CD4-positive, alpha-beta T cell treated with Interleukin-12 subunit alpha and Interleukin-12 subunit beta, for 1 hour (primary cell): ENCODE measurements at regions not wholly inside any gene's neighbourhood (a gene's known extent, or its start where the extent isn't known, plus 50 kb on each side); places are given as distances from the start of the nearest gene placed in this dataset.
"Not testable (repeated sequence)": the region's sequence is repeated elsewhere in the genome, so short reads cannot be mapped to it uniquely, and the experiment has no call there.

Experiments used
- DNase-seq: peaks from one replicate; pipeline ENCODE4 v3.0.0-alpha.2; 2020

DNA sequence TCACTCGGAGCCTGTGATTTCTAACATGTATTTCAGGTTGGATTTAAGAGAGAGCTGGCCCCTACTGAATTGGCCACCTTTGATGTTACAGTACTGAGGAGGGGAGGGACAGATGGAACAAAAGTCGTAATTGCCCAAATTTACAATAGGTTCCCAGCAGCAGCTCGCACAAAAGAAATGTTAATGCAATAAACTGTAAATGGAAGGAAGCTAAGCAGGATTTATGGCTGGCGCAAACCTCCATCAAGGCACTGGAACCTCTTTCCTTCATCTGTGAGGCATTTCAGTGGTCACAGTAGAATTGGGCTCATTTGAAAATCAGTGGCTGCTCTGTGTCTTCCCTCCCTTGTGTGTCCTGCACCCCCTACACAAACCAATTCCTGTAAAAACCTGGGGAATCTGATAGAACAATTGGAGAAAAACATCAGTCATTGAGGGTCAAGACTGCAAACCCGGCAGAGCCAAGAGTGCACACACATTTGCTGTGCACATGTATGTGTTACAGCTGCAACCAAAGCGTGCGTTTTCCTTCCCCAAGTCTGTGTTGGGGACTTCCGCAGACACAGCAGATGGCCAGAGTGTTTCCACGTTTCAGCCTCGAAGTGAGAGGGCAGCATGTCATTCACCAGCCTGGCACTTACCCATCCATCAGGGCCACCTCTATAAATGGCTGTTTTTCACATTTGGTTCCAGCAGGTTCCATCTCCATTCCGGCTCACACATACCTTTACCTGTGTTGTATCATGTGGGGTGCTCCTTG, 192.8 kb downstream of the TM9SF2 start:
- no peak for DNase-seq

- DNase-seq = no peak
Measured at GRCh38 chr13:99693351-99693750, 192.1 kb downstream of the TM9SF2 start.

DNA sequence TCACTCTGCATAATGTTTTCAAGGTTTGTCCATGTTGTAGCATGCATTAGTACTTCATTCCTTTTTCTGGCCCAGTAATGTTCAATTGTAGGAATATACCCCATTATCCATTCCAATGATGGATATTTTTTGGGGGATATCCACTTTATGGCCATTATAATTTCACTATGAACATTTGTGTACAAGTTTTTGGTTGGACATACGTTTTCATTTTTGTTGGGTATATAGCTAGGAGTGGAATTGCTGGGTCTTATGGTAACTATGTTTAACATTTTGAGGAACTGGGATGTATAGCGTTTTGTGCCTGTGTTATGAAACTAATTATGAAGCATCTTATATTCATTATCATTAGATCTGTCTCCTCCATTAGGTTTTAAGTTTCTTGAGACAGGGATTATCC, 191.6 kb downstream of the TM9SF2 start:
- DNase-seq = no peak

DNA sequence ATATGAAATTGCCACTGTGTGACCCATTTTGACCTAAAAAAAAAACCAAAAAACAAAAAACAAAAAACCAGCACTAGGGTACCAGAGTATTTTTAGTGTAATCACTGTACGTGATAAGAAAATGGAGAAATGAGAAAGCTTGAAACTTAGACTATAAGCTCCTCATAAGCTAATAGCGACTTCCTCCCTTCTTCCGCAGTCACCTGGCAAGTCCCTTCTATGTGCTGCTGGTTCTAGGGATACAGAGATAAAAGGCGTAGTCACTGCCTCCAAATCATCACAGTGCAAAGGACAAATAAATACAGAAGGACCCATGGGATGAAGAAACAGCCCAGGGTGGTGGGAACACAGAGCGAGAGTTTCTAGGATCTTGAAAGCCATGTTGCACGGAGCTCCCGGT, 190.3 kb downstream of the TM9SF2 start:
- DNase-seq = no peak

GRCh38 chr13:99690426-99691174, 189.3 kb downstream of the TM9SF2 start:
- DNase-seq = no peak

DNA sequence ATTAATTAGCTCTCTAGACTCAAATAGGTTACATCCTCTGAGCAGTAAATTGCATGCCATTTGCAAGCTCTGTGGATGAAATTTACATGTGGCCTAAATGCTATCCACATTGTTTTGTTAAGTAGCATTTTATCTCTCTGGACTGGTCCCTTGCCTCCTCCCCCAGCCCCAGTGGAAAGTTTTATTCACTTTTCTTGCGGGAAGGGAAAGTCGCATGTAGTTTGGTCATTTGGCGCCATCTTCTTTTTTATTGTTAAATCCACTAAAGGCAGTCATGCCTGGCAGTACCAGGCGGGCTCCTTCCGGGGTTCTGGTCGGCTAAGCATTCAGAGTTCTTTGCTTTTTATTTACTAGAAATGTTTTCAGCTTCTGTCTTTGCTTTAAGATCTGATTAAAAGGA, 188.7 kb downstream of the TM9SF2 start:
- no peak for DNase-seq

DNA sequence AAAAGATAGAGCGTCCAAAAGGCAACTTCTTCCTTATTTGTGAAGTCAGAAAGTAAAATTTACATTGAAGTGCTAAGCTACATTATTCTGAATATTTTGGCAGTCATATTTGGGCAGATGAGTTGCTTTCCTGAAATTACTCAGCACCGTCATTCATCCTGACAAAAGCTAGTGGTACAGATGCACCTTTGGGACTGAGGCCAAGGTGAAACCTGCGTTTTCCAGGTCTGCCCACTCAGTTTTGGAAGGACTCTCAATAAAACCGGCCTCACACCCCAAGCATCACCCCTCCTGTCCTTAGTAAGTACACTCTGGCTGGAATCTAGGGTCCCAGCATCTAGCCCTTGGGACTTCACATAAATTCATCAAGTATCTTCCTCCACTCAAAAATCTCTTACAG, 187.5 kb downstream of the TM9SF2 start:
- DNase-seq = no peak

- DNase-seq = no peak
Measured at GRCh38 chr13:99687723-99688397, 186.6 kb downstream of the TM9SF2 start.

GRCh38 chr13:99686944-99687411, 185.7 kb downstream of the TM9SF2 start:
- no peak for DNase-seq

DNA sequence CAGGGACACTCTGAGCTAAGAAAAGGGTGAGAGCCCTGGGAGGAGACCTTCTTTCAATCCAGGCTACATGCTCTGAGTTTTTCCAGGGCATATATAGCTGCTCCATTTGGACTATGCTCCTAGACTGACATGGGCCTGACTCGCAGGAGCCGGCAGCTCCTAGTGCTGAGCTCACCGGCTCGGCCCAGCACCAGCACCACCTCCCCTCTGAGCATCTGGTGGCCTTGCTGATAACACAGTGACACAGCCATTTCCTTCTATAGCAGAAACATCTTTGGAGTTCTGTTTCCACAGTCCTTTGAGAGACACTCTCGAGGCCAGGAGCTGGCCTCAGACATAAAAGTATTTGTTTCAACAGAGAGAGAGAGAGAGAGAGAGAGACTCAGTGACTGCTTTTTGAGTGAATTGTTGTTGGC, 184.9 kb downstream of the TM9SF2 start:
- no peak for DNase-seq

GRCh38 chr13:99681695-99682094, 180.4 kb downstream of the TM9SF2 start:
- no peak for DNase-seq

GRCh38 chr13:99677116-99677951, 176.1 kb downstream of the TM9SF2 start:
- DNase-seq = no peak

- DNase-seq = no peak
Measured at GRCh38 chr13:99671746-99672145, 170.5 kb downstream of the TM9SF2 start.

DNA sequence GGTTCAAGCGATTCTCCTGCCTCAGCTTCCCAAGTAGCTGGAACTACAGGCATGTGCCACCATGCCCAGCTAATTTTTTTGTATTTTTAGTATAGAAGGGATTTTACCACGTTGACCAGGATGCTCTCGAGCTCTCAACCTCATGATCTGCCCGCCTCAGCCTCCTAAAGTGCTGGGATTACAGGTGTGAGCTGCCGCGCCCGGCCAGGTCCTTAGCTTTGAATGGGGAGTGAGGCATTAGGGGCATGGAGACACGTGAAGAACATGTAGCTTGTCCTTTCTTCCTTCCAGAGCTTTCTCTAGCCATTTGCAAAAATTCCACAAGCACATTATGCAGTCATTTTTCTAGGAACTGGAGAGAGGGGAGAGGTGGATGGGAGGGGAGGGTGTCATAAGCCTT, 167.8 kb downstream of the TM9SF2 start:
- not testable (repeated sequence) for DNase-seq

DNA sequence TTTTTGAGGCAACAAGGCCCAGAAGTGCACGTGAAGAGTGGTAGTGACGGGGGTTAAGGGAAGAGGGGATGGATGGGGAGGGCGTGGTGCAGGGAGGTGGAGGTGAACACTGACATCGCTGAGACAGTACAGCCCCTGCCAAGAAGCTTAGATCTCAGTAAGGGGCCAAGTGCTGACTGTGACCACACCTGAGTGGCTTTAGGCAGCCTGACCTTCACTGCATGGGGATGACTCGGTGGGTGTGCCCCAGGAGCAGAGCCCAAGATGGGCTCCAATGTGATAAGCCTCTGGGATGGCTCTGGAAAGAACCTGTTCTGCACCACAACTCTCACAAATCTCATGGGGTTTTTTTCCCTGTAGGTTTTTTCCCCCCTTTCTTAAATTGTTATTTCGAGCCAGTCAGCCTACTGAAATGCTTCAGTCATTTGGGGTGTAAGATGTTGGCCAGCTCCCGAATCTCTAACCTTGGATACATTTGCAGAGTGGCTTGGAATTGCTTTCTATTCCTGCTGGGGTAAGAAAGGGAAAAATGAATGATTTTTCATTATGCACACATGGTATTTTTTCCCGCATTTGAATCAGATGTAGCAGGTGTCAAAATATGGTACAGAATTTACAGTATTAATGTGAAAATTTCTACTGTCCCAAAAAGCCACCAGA, 165.0 kb downstream of the TM9SF2 start:
- DNase-seq = no peak

GRCh38 chr13:99665711-99666110, 164.4 kb downstream of the TM9SF2 start:
- DNase-seq = no peak

DNA sequence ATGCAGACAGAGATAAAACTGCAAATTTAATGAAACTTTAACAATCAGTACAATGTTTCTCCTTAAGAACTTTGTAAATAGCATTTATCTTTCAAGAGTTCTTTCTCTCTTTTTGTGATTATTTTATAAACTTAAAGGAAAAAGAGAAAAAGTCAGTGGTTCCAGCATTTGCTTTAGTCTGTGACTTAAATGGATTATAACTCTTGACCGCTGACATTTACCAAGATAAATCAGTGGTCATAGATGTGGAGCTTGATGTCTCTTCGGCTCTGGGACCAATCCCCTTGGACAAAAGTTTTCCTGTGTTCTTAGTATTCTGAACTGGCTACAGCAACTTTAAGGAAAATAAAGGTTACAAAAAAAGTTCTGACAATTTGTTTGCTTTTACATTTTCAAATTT, 162.6 kb downstream of the TM9SF2 start:
- DNase-seq = no peak

DNA sequence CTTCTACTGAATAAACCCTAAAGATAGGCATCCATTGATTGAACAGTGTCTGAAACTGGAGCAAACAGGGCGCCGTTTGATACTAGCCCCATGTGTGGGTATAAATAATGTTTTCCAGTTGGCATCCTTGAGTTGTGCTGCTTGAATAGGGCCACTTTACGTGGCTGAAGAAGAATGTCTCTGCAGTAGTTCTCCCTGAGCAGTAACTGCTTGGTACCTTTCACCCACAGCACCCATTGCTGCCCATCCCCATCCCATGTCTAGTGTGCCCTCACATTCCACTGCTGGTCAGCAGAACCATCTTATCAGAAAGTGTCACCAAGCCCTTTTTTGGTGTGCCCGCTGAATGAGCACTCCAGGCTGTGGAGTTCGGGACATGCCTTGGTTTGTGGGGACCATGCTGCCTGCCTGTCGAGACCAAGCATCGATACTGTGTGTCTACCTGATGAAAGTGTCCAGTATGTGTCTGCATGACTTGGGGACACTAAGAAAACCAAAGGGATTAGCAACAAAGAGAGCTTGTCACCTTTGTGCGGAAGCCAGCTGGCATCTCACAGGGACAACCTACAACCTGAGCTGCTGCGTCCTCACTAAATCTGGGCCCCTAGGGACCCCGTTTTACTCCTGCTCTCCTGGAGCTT, 162.0 kb downstream of the TM9SF2 start:
- DNase-seq = no peak

- no peak for DNase-seq
Measured at GRCh38 chr13:99662678-99663077, 161.4 kb downstream of the TM9SF2 start.

DNA sequence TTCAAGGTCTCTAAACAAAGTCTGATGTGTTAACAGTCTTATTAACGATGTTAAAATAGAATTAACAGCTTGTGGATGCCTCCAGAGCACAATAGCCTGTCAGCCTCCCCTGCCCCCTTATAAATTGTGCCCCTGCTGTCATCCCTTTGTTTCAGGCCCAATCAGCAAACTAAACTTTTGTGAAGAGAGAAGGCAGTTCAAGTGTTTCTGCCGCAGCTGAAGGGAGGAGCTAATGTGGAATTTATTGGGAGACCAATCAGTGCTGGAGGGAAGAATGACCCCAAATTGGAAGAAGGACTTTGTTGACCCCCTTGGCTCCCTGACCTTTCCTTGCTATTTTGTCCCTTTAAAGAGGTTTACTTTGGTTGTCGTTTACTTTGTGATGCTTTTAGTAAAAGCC, 160.5 kb downstream of the TM9SF2 start:
- no peak for DNase-seq

DNA sequence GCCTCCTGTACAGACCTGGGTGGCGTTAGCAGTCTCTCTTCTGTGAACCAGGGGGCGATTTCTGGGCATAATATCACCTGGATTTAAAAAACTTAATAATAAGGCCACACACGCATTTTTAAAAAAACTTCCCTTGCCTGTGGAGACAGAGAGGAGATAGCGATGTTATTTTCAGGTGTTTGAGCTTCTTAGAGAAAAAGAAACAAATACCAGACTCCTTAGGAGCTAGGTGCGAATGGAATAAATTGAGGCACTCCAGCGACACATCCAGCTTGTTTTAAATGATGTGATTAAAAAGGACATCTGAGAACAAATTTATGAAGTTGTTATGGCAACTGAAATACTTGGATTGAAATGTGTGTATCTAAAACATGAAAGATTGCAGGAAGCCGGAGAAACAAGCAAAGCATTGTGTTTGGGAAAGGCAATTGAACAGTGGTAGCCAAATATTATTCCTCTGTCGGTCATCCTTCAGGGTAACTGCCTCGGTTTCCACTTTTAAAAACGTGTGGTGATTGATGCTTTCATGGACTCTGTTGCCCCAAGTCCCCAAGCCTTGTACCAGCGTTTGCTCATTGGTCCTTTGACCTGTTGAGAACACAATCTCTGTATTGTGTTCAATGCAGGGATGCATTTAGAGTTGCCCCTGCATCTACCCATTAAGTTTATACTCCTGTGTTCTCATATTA, 158.7 kb downstream of the TM9SF2 start:
- DNase-seq = no peak
